ENCODE measurements at regions not wholly inside any gene's neighbourhood (a gene's known extent, or its start where the extent isn't known, plus 50 kb on each side); places are given as distances from the start of the nearest gene placed in this dataset.

GRCh38 chr6:19337101-19337500, 500.1 kb upstream of the ID4 start:
- H3K9ac ChIP-seq (ENCODE audit: low read depth, low read length) = no peak overlapping the region
- H3K4me1 ChIP-seq (ENCODE audit: control insufficient read depth, insufficient read depth, low read length) = peaks cover 9% of the 10 kb centered on the region
- no peaks in the 10 kb centered on the region for H3K9me3 ChIP-seq (replicated peaks; ENCODE audit: low read length)
- H3K36me3 ChIP-seq (ENCODE audit: insufficient read depth, low read length) = no peaks in the 10 kb centered on the region
- no peaks in the 10 kb centered on the region for H3K27me3 ChIP-seq (ENCODE audit: control insufficient read depth, insufficient read depth, low read length)
- no peak overlapping the region for H3K4me3 ChIP-seq (ENCODE audit: low read length)
- no peak overlapping the region for H3K4me2 ChIP-seq (ENCODE audit: low read length)

DNA sequence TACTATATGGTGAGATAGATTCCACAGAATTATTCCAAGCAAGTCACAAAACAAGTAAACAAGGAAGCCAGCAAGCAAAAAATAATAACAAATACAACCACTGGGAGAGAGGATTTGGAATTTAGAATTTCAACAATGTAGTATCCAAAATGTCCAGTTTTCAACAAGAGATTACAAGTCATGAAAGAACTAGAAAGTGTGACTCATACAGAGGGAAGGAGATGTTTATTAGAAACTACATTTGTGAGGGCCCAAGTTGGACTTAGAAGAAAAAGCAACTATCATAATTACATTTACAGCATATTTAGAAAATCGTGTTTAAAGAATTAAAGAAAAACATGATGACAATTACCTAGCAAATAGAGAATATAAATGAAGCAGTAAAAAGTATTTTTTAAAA, 494.6 kb upstream of the ID4 start:
- H3K4me1 ChIP-seq (ENCODE audit: control insufficient read depth, insufficient read depth, low read length) = no peaks in the 10 kb centered on the region
- H3K9me3 ChIP-seq (replicated peaks; ENCODE audit: low read length) = no peaks in the 10 kb centered on the region
- no peaks in the 10 kb centered on the region for H3K36me3 ChIP-seq (ENCODE audit: insufficient read depth, low read length)
- H3K4me3 ChIP-seq (ENCODE audit: low read length) = no peak overlapping the region
- no peaks in the 10 kb centered on the region for H3K27me3 ChIP-seq (ENCODE audit: control insufficient read depth, insufficient read depth, low read length)
- H3K4me2 ChIP-seq (ENCODE audit: low read length) = no peak overlapping the region
- no peak overlapping the region for H3K9ac ChIP-seq (ENCODE audit: low read depth, low read length)

- H3K4me3 ChIP-seq (ENCODE audit: low read length) = no peak overlapping the region
- H3K4me2 ChIP-seq (ENCODE audit: low read length) = no peak overlapping the region
- peaks cover 3% of the 10 kb centered on the region for H3K9me3 ChIP-seq (replicated peaks; ENCODE audit: low read length)
- no peaks in the 10 kb centered on the region for H3K36me3 ChIP-seq (ENCODE audit: insufficient read depth, low read length)
- H3K27me3 ChIP-seq (ENCODE audit: control insufficient read depth, insufficient read depth, low read length) = no peaks in the 10 kb centered on the region
- H3K9ac ChIP-seq (ENCODE audit: low read depth, low read length) = no peak overlapping the region
- no peaks in the 10 kb centered on the region for H3K4me1 ChIP-seq (ENCODE audit: control insufficient read depth, insufficient read depth, low read length)
Observed at GRCh38 chr6:19349429-19349828, 487.7 kb upstream of the ID4 start.

- Histone ChIP-seq H3K9me3 (replicated peaks; ENCODE audit: low read length) (peaks cover 3% of the 10 kb centered on the region), H3K4me2 (ENCODE audit: low read length) (no peak overlapping the region), H3K27me3 (ENCODE audit: control insufficient read depth, insufficient read depth, low read length) (no peaks in the 10 kb centered on the region), H3K4me1 (ENCODE audit: control insufficient read depth, insufficient read depth, low read length) (no peaks in the 10 kb centered on the region), H3K9ac (ENCODE audit: low read depth, low read length) (no peak overlapping the region), H3K36me3 (ENCODE audit: insufficient read depth, low read length) (no peaks in the 10 kb centered on the region), H3K4me3 (ENCODE audit: low read length) (no peak overlapping the region)
Observed at GRCh38 chr6:19354181-19354580, 483.0 kb upstream of the ID4 start.

GRCh38 chr6:19356692-19357091, 480.5 kb upstream of the ID4 start:
- Histone ChIP-seq H3K4me3 (ENCODE audit: low read length) (no peak overlapping the region), H3K9me3 (replicated peaks; ENCODE audit: low read length) (no peaks in the 10 kb centered on the region), H3K4me1 (ENCODE audit: control insufficient read depth, insufficient read depth, low read length) (no peaks in the 10 kb centered on the region), H3K36me3 (ENCODE audit: insufficient read depth, low read length) (no peaks in the 10 kb centered on the region), H3K4me2 (ENCODE audit: low read length) (no peak overlapping the region), H3K9ac (ENCODE audit: low read depth, low read length) (no peak overlapping the region), H3K27me3 (ENCODE audit: control insufficient read depth, insufficient read depth, low read length) (no peaks in the 10 kb centered on the region)

- H3K4me3 ChIP-seq (ENCODE audit: low read length) = no peak overlapping the region
- no peaks in the 10 kb centered on the region for H3K9me3 ChIP-seq (replicated peaks; ENCODE audit: low read length)
- H3K9ac ChIP-seq (ENCODE audit: low read depth, low read length) = no peak overlapping the region
- no peaks in the 10 kb centered on the region for H3K27me3 ChIP-seq (ENCODE audit: control insufficient read depth, insufficient read depth, low read length)
- H3K4me2 ChIP-seq (ENCODE audit: low read length) = no peak overlapping the region
- H3K4me1 ChIP-seq (ENCODE audit: control insufficient read depth, insufficient read depth, low read length) = no peaks in the 10 kb centered on the region
- H3K36me3 ChIP-seq (ENCODE audit: insufficient read depth, low read length) = no peaks in the 10 kb centered on the region
Observed at GRCh38 chr6:19362396-19362795, 474.8 kb upstream of the ID4 start.

- Histone ChIP-seq H3K9ac (ENCODE audit: low read depth, low read length) (no peak overlapping the region), H3K27me3 (ENCODE audit: control insufficient read depth, insufficient read depth, low read length) (no peaks in the 10 kb centered on the region), H3K9me3 (replicated peaks; ENCODE audit: low read length) (no peaks in the 10 kb centered on the region), H3K36me3 (ENCODE audit: insufficient read depth, low read length) (no peaks in the 10 kb centered on the region), H3K4me3 (ENCODE audit: low read length) (no peak overlapping the region), H3K4me2 (ENCODE audit: low read length) (no peak overlapping the region), H3K4me1 (ENCODE audit: control insufficient read depth, insufficient read depth, low read length) (no peaks in the 10 kb centered on the region)
Observed at GRCh38 chr6:19368511-19368910, 468.7 kb upstream of the ID4 start.

DNA sequence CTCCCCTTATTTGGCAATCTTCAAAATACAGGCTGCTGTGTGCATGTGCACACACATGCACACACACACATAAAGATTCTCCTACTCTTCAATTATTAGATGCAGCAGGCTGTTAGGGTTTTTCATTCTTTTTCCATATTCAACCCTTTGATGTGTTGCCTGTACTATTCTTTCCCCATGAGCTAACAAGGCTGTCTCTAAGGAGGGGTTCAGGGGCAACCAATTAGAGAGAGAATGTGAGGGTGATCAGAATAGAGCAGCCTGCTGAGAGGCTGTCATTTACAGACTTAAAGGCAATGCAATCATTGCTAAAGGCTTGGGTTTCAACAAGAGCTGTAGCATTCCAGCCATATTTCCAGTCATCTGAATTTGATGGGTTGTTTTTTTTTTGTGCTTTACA, 467.4 kb upstream of the ID4 start:
- no peak overlapping the region for H3K4me2 ChIP-seq (ENCODE audit: low read length)
- peaks cover 3% of the 10 kb centered on the region for H3K27me3 ChIP-seq (ENCODE audit: control insufficient read depth, insufficient read depth, low read length)
- no peaks in the 10 kb centered on the region for H3K9me3 ChIP-seq (replicated peaks; ENCODE audit: low read length)
- no peak overlapping the region for H3K4me3 ChIP-seq (ENCODE audit: low read length)
- H3K36me3 ChIP-seq (ENCODE audit: insufficient read depth, low read length) = no peaks in the 10 kb centered on the region
- no peaks in the 10 kb centered on the region for H3K4me1 ChIP-seq (ENCODE audit: control insufficient read depth, insufficient read depth, low read length)
- H3K9ac ChIP-seq (ENCODE audit: low read depth, low read length) = no peak overlapping the region

DNA sequence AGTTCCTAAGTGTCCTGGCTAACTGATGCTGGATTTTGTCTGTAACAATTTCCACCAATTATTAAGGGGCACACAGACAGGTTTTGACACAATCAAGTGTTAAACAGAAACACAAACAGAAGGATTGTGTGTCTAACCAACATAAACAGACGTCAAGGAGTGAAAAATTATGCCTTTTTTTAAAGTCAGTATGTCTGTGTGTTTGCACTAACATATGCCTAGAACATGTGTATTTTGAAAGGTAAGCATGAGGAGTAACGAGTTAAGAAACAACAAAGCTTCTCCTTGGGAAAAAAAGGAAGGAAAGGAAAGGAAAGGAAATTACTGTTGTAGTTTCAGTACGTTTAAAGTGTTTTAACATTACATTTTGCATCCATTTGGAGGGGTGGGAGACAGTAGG, 466.3 kb upstream of the ID4 start:
- Histone ChIP-seq H3K9ac (ENCODE audit: low read depth, low read length) (no peak overlapping the region), H3K9me3 (replicated peaks; ENCODE audit: low read length) (no peaks in the 10 kb centered on the region), H3K27me3 (ENCODE audit: control insufficient read depth, insufficient read depth, low read length) (peaks cover 3% of the 10 kb centered on the region), H3K4me1 (ENCODE audit: control insufficient read depth, insufficient read depth, low read length) (no peaks in the 10 kb centered on the region), H3K36me3 (ENCODE audit: insufficient read depth, low read length) (no peaks in the 10 kb centered on the region), H3K4me2 (ENCODE audit: low read length) (no peak overlapping the region), H3K4me3 (ENCODE audit: low read length) (no peak overlapping the region)

GRCh38 chr6:19375613-19376012, 461.6 kb upstream of the ID4 start:
- Histone ChIP-seq H3K9me3 (replicated peaks; ENCODE audit: low read length) (no peaks in the 10 kb centered on the region), H3K4me1 (ENCODE audit: control insufficient read depth, insufficient read depth, low read length) (peaks cover 14% of the 10 kb centered on the region), H3K9ac (ENCODE audit: low read depth, low read length) (no peak overlapping the region), H3K4me2 (ENCODE audit: low read length) (no peak overlapping the region), H3K4me3 (ENCODE audit: low read length) (no peak overlapping the region), H3K27me3 (ENCODE audit: control insufficient read depth, insufficient read depth, low read length) (peaks cover 3% of the 10 kb centered on the region), H3K36me3 (ENCODE audit: insufficient read depth, low read length) (no peaks in the 10 kb centered on the region)

DNA sequence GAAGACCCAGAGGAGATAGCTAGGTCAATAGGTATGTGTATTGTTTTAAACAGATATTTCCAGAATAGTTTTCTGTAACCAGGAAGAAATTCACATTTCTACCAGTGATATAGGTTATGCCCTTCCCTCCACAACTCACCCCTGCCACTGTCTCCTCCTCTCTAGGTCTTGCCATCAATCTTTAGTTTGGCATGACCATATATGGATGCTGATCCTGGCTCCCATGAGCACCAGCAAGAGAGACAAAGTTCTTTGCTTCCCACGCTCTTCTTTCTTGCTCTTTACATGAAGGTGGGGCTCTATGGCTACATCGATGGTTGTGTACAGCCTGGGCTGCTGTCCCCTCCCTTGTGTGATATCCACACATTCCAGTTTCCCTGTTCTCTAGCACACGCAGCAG, 459.4 kb upstream of the ID4 start:
- Histone ChIP-seq H3K27me3 (ENCODE audit: control insufficient read depth, insufficient read depth, low read length) (peaks cover 3% of the 10 kb centered on the region), H3K4me2 (ENCODE audit: low read length) (no peak overlapping the region), H3K9ac (ENCODE audit: low read depth, low read length) (no peak overlapping the region), H3K4me3 (ENCODE audit: low read length) (no peak overlapping the region), H3K36me3 (ENCODE audit: insufficient read depth, low read length) (no peaks in the 10 kb centered on the region), H3K4me1 (ENCODE audit: control insufficient read depth, insufficient read depth, low read length) (peaks cover 29% of the 10 kb centered on the region), H3K9me3 (replicated peaks; ENCODE audit: low read length) (no peaks in the 10 kb centered on the region)

- no peak overlapping the region for H3K4me3 ChIP-seq (ENCODE audit: low read length)
- H3K4me2 ChIP-seq (ENCODE audit: low read length) = peak overlapping the region; percentile 27
- peak overlapping the region; percentile 12 for H3K9ac ChIP-seq (ENCODE audit: low read depth, low read length)
- no peaks in the 10 kb centered on the region for H3K27me3 ChIP-seq (ENCODE audit: control insufficient read depth, insufficient read depth, low read length)
- H3K9me3 ChIP-seq (replicated peaks; ENCODE audit: low read length) = no peaks in the 10 kb centered on the region
- H3K4me1 ChIP-seq (ENCODE audit: control insufficient read depth, insufficient read depth, low read length) = peaks cover 31% of the 10 kb centered on the region
- H3K36me3 ChIP-seq (ENCODE audit: insufficient read depth, low read length) = no peaks in the 10 kb centered on the region
Observed at GRCh38 chr6:19380293-19380692, 456.9 kb upstream of the ID4 start.

Data from skeletal muscle satellite cell (primary cell).